ENCODE measurements at regions not wholly inside any gene's neighbourhood (a gene's known extent, or its start where the extent isn't known, plus 50 kb on each side); places are given as distances from the start of the nearest gene placed in this dataset.
A peak's percentile ranks its signal among the peaks of the same experiment; 100 is the strongest.

DNA sequence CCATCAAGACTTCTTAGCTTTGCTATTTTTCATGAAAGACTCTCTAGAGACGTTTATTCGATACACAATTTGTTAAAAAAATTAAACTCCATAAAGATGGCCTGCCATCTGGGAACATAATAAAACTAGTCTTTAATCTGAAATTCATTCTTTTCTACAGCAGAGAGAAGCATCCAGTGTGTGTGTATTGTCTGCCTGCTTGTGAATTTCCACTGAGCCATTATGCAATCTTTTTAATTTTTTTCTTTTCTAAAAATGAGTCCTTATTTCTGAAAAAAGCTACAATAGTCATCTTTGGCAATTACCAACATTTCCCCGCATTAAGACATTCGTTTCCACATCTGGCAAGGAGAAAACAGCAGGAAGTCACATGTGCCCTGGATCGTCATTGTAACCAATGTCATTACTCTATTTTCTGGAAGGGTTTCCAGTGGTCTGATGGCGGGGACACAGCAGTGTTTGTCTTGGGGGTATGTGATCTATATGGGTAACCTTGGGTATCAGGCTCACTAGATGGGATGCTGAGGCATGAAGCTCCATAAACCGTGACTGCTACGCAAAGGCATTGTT, 263.1 kb downstream of the MSX2 start:
- DNase-seq (ENCODE audit: low read depth): no peak
- TF ChIP-seq, protein P1, sequence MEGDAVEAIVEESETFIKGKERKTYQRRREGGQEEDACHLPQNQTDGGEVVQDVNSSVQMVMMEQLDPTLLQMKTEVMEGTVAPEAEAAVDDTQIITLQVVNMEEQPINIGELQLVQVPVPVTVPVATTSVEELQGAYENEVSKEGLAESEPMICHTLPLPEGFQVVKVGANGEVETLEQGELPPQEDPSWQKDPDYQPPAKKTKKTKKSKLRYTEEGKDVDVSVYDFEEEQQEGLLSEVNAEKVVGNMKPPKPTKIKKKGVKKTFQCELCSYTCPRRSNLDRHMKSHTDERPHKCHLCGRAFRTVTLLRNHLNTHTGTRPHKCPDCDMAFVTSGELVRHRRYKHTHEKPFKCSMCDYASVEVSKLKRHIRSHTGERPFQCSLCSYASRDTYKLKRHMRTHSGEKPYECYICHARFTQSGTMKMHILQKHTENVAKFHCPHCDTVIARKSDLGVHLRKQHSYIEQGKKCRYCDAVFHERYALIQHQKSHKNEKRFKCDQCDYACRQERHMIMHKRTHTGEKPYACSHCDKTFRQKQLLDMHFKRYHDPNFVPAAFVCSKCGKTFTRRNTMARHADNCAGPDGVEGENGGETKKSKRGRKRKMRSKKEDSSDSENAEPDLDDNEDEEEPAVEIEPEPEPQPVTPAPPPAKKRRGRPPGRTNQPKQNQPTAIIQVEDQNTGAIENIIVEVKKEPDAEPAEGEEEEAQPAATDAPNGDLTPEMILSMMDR (IDR thresholded peaks at IDR 0.05; ENCODE audit: insufficient read depth, low read depth, low read length, missing control alignments): no peak
- H3K4me3 ChIP-seq (ENCODE audit: low read length): no peak overlapping the region

DNA sequence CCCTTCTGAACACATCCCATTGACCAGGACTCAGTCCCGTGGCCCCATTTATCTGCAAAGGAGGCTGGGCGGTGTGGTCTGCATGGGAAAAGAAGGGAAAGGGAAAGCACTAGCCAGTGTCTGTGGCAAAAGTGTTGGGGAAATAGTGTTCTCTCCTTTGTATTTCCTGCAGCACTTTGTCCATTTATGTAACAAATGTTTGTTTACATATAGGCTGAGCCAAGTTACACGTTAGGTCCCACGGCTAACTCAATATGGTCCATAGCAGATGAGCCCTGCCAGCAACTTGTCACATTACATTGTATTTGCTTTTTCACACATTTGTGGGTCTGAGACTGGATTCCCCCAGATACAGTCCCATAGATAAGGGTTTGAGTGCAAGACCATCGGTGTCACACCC, 260.5 kb downstream of the MSX2 start:
- no peak overlapping the region for H3K4me3 ChIP-seq (ENCODE audit: low read length)
- TF ChIP-seq, protein P1 (IDR thresholded peaks at IDR 0.05; ENCODE audit: insufficient read depth, low read depth, low read length, missing control alignments): no peak
- no peak for DNase-seq (ENCODE audit: low read depth)

DNA sequence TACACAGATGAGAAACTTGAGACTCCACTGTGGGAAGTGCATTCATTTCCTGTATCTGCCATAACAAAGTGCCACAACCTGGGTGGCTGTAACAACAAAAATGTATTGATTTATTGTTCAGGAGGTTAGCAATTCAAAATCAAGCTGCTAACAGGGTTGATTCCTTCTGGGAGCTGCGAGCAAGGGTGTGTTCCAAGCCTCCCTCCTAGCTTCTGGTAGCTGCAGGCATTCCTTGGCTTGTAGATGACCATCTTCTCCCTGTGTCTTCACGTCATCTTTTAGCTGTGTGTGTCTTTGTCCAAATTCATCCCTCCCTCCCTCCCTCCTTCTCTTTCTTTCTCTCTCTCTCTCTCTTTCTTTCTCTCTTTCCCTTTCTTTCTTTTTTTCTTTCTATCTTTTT, 258.1 kb downstream of the MSX2 start:
- no peak overlapping the region for H3K4me3 ChIP-seq (ENCODE audit: low read length)
- TF ChIP-seq, protein P1 (IDR thresholded peaks at IDR 0.05; ENCODE audit: insufficient read depth, low read depth, low read length, missing control alignments): no peak
- DNase-seq (ENCODE audit: low read depth): no peak

DNA sequence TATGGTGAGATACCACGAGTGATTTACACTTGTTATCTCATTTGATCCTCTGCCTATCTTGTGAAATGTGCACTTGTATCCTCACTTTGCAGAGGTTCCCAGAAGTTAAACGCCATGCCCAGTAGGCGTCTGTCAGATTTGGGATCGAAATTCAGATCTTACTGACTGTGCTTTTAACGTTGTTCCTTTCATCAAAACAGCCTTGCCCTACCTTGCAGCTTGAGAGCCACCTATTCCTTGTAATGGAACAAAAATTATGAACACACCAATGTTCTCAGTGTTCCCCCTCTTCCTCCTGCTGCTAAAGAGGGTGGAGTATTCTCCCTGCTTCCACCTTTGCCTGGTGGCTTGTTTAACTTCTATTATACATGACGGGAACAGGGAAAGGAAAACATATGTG, 257.0 kb downstream of the MSX2 start:
- TF ChIP-seq, protein P1 (IDR thresholded peaks at IDR 0.05; ENCODE audit: insufficient read depth, low read depth, low read length, missing control alignments): no peak
- no peak overlapping the region for H3K4me3 ChIP-seq (ENCODE audit: low read length)
- DNase-seq (ENCODE audit: low read depth): no peak

DNA sequence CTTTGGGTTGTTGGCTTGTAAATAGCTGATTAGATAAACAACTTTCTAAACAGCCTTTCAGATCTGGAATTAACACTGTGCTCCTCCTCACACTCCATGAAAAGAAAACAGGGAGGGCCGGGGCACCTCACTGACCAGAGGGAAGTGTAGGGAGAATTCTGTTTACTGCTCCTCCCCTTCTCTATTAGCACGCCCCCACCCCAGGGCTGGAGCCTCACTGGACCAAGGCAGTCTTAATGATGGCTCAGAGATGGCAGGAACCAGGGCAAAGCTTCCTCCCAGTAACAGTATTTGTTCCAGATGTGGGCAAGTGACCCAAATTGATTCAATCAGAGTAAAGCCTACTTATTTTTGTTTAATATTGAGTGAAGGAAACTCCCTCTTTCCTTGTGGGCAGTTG, 256.6 kb downstream of the MSX2 start:
- TF ChIP-seq, protein P1 (IDR thresholded peaks at IDR 0.05; ENCODE audit: insufficient read depth, low read depth, low read length, missing control alignments): no peak
- no peak for DNase-seq (ENCODE audit: low read depth)

DNA sequence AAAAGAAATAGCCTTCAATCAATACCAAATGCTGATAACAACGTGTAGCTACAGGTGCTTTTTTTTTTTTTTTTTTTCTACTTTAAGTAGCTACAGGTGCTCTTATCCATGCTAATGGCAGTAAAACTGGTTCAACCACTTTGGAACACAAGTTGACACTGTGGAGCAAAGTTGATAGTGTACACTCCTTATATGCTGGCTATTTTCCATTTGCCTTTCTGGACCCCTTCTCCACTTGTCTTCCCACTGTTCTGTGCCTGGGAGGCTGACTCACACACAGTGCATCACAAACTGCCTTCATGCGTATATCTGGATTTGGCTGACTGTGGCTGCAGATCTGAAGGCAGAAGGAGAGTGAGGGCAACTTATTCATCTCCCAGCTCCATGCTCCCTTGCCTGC, 247.9 kb downstream of the MSX2 start:
- TF ChIP-seq, protein P1 (IDR thresholded peaks at IDR 0.05; ENCODE audit: insufficient read depth, low read depth, low read length, missing control alignments): no peak
- DNase-seq (ENCODE audit: low read depth): peak; percentile 18
- H3K4me3 ChIP-seq (ENCODE audit: low read length): no peak overlapping the region

More for the DNA sequence above, 256.6 kb downstream of the MSX2 start:
- H3K4me3 ChIP-seq (ENCODE audit: low read length): no peak overlapping the region

DNA sequence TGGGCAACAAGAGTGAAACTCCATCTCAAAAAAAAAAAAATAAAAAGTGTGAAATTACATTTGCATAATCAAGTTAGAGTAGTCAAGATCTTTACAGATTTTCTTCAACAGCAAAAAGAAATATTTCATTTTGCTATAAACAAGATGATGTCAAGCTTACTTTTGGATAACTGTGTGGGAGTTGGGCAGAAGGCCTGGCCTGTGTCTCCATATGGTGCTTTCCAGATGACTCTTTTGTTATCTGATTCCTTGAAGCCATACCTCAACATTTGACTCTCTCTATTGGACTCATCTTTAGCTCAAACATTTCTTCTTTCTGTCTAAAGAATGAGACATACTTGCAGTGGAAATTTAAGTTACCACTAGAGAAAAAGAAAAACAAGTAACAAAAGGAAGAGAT, 246.8 kb downstream of the MSX2 start:
- H3K4me3 ChIP-seq (ENCODE audit: low read length): no peak overlapping the region
- DNase-seq (ENCODE audit: low read depth): no peak
- TF ChIP-seq, protein P1 (IDR thresholded peaks at IDR 0.05; ENCODE audit: insufficient read depth, low read depth, low read length, missing control alignments): no peak

All from epithelial cell of esophagus (primary cell).